Caco-2 (cell line): ENCODE measurements at regions not wholly inside any gene's neighbourhood (a gene's known extent, or its start where the extent isn't known, plus 50 kb on each side); places are given as distances from the start of the nearest gene placed in this dataset.

Experiments
- BruUV-seq: library from RNA; stranded (reverse); fragments of 400-500 nt; replicated peaks from 2 replicates; lab custom pipeline; 2021; lab: Mats Ljungman, UMichigan
- CTCF ChIA-PET: fragments of 300-600 bp; sonication (Branson Sonifier 250); formaldehyde crosslinking; loops from one replicate; lab custom pipeline; 2022; ENCODE audit warnings: antibody characterized with exemption; lab: Charles Lee
- POLR2A ChIA-PET: fragments of 300-600 bp; sonication (Branson Sonifier 250); formaldehyde crosslinking; loops from one replicate; lab custom pipeline; 2022; ENCODE audit warnings: antibody characterized with exemption; lab: Charles Lee
- DNase-seq, 2 experiments: peaks; one replicate each; pipeline versions ENCODE4 v3.0.0 to v3.0.0-alpha.2; 2020 to 2022
- H3K27me3 ChIP-seq: replicated peaks from 2 replicates; pipeline ENCODE4 v1.6.0; 2011; ENCODE audit warnings: low read length; ENCODE audit not compliant: control insufficient read depth, insufficient read depth
- H3K36me3 ChIP-seq: 2 replicates; pipeline ENCODE4 v1.5.1; 2011; ENCODE audit warnings: low read length; ENCODE audit not compliant: control insufficient read depth, insufficient read depth
- H3K4me1 ChIP-seq: fragments of 250-450 bp; sonication (Bioruptor Pico); 2 replicates; pipeline ENCODE4 v1.5.1; 2020; ENCODE audit warnings: mild to moderate bottlenecking
- H3K4me3 ChIP-seq: 2 replicates; pipeline ENCODE4 v1.5.1; 2011; ENCODE audit warnings: low read depth, mild to moderate bottlenecking, control low read depth, low read length
- H3K9me3 ChIP-seq: fragments of 250-450 bp; sonication (Bioruptor Pico); 2 replicates; pipeline ENCODE4 v1.5.1; 2020; ENCODE audit warnings: mild to moderate bottlenecking, moderate library complexity
- H3K27ac Mint-ChIP-seq: one replicate; pipeline ENCODE4 v1.8.0; 2022; ENCODE audit warnings: mixed read lengths; ENCODE audit not compliant: unreplicated experiment
- H3K27me3 Mint-ChIP-seq: one replicate; pipeline ENCODE4 v1.8.0; 2022; ENCODE audit warnings: mixed read lengths; ENCODE audit not compliant: insufficient read depth, unreplicated experiment
- H3K36me3 Mint-ChIP-seq: one replicate; pipeline ENCODE4 v1.8.0; 2022; ENCODE audit warnings: mild to moderate bottlenecking, mixed read lengths; ENCODE audit not compliant: insufficient read depth, unreplicated experiment
- H3K4me1 Mint-ChIP-seq: one replicate; pipeline ENCODE4 v1.8.0; 2022; ENCODE audit warnings: low read depth, mixed read lengths; ENCODE audit not compliant: unreplicated experiment
- H3K4me3 Mint-ChIP-seq: one replicate; pipeline ENCODE4 v1.8.0; 2022; ENCODE audit warnings: mild to moderate bottlenecking, moderate library complexity, mixed read lengths; ENCODE audit not compliant: unreplicated experiment
- H3K9me3 Mint-ChIP-seq: one replicate; pipeline ENCODE4 v1.8.0; 2022; ENCODE audit warnings: mixed read lengths; ENCODE audit not compliant: unreplicated experiment
- intact Hi-C: fragments of 100-400 bp; cut with micrococcal nuclease; formaldehyde crosslinking; loops from one replicate; pipeline ENCODE4 v1.10.0; 2022; ENCODE audit not compliant: unreplicated experiment
- TF ChIP-seq, protein P1 (sequence below), 2 experiments: fragments of 200-600 bp in 1 of 2; IDR thresholded peaks; 1 replicate in 1 of 2; 2 replicates in 1 of 2; pipeline versions ENCODE4 v1.5.1 to v1.8.0; 2011 to 2022; ENCODE audit warnings: antibody characterized with exemption in 1 of 2, control low read depth in 1 of 2, inconsistent platforms in 1 of 2, low read depth in 1 of 2, low read length in 1 of 2, mild to moderate bottlenecking in 1 of 2, moderate library complexity in 1 of 2; ENCODE audit not compliant: insufficient read depth in 1 of 2, severe bottlenecking in 1 of 2, unreplicated experiment in 1 of 2

GRCh38 chr4:125951261-125951887 is 636.6 kb downstream of the FAT4 start:
- no TSS peak for BruUV-seq
- TF ChIP-seq, protein P1, sequence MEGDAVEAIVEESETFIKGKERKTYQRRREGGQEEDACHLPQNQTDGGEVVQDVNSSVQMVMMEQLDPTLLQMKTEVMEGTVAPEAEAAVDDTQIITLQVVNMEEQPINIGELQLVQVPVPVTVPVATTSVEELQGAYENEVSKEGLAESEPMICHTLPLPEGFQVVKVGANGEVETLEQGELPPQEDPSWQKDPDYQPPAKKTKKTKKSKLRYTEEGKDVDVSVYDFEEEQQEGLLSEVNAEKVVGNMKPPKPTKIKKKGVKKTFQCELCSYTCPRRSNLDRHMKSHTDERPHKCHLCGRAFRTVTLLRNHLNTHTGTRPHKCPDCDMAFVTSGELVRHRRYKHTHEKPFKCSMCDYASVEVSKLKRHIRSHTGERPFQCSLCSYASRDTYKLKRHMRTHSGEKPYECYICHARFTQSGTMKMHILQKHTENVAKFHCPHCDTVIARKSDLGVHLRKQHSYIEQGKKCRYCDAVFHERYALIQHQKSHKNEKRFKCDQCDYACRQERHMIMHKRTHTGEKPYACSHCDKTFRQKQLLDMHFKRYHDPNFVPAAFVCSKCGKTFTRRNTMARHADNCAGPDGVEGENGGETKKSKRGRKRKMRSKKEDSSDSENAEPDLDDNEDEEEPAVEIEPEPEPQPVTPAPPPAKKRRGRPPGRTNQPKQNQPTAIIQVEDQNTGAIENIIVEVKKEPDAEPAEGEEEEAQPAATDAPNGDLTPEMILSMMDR (IDR thresholded peaks at IDR 0.05; ENCODE audit: insufficient read depth in 1 of 2, low read depth in 1 of 2, low read length in 1 of 2, severe bottlenecking in 1 of 2, unreplicated experiment in 1 of 2), result no peak
- Histone ChIP-seq H3K9me3 (no peaks in the 10 kb centered on the region), H3K4me3 (no peak overlapping the region), H3K4me1 (no peaks in the 10 kb centered on the region), H3K36me3 (no peaks in the 10 kb centered on the region), H3K27me3 (no peaks in the 10 kb centered on the region)
- intact Hi-C loops, result no loop called here
- Mint-ChIP-seq H3K9me3 (no peaks in the 10 kb centered on the region), H3K4me3 (no peak overlapping the region), H3K27ac (no peak overlapping the region), H3K4me1 (no peaks in the 10 kb centered on the region), H3K36me3 (no peaks in the 10 kb centered on the region), H3K27me3 (no peaks in the 10 kb centered on the region)
- DNase-seq, result no peak
- POLR2A ChIA-PET, result no interaction called here
- CTCF ChIA-PET, result no interaction called here

- H3K27me3 ChIP-seq, result no peaks in the 10 kb centered on the region
- H3K9me3 ChIP-seq, result no peaks in the 10 kb centered on the region
- H3K4me1 ChIP-seq, result no peaks in the 10 kb centered on the region
- no peaks in the 10 kb centered on the region for H3K36me3 ChIP-seq
- H3K4me3 ChIP-seq, result no peak overlapping the region
- TF ChIP-seq, protein P1 (IDR thresholded peaks at IDR 0.05; ENCODE audit: insufficient read depth in 1 of 2, low read depth in 1 of 2, low read length in 1 of 2, severe bottlenecking in 1 of 2, unreplicated experiment in 1 of 2), result no peak
- Mint-ChIP-seq H3K36me3 (no peaks in the 10 kb centered on the region), H3K9me3 (no peaks in the 10 kb centered on the region), H3K27ac (no peak overlapping the region), H3K4me3 (no peak overlapping the region), H3K4me1 (no peaks in the 10 kb centered on the region), H3K27me3 (no peaks in the 10 kb centered on the region)
- ChIA-PET CTCF (no interaction called here), POLR2A (no interaction called here)
- no peak for DNase-seq
- BruUV-seq, result no TSS peak
- intact Hi-C loops, result no loop called here
Measured at GRCh38 chr4:125952631-125953030, 637.9 kb downstream of the FAT4 start.

GRCh38 chr4:125956276-125956675 is 641.5 kb downstream of the FAT4 start:
- no peaks in the 10 kb centered on the region for H3K36me3 ChIP-seq
- no peaks in the 10 kb centered on the region for H3K4me1 ChIP-seq
- ChIA-PET CTCF (no interaction called here), POLR2A (no interaction called here)
- peaks cover 2% of the 10 kb centered on the region for H3K27me3 Mint-ChIP-seq
- H3K4me3 Mint-ChIP-seq, result no peak overlapping the region
- no peak for DNase-seq
- no peaks in the 10 kb centered on the region for H3K36me3 Mint-ChIP-seq
- BruUV-seq, result no TSS peak
- intact Hi-C loops, result no loop called here
- no peak overlapping the region for H3K4me3 ChIP-seq
- no peaks in the 10 kb centered on the region for H3K9me3 ChIP-seq
- TF ChIP-seq, protein P1 (IDR thresholded peaks at IDR 0.05; ENCODE audit: insufficient read depth in 1 of 2, low read depth in 1 of 2, low read length in 1 of 2, severe bottlenecking in 1 of 2, unreplicated experiment in 1 of 2), result no peak
- H3K9me3 Mint-ChIP-seq, result no peaks in the 10 kb centered on the region
- H3K27me3 ChIP-seq, result no peaks in the 10 kb centered on the region
- no peak overlapping the region for H3K27ac Mint-ChIP-seq
- no peaks in the 10 kb centered on the region for H3K4me1 Mint-ChIP-seq
